PFSK-1 (cell line): ENCODE measurements at regions not wholly inside any gene's neighbourhood (a gene's known extent, or its start where the extent isn't known, plus 50 kb on each side); places are given as distances from the start of the nearest gene placed in this dataset.

Source experiments
- FOXP2 ChIP-seq: optimal IDR thresholded peaks from 2 replicates; pipeline ENCODE3; 2011; ENCODE audit warnings: borderline replicate concordance, control low read depth, inconsistent platforms; ENCODE audit not compliant: insufficient read depth; ENCODE audit errors: extremely low read length, extremely low read depth
- POLR2AphosphoS5 ChIP-seq: IDR thresholded peaks from 2 replicates; pipeline ENCODE4 v1.6.1; 2012; ENCODE audit warnings: low read depth, mild to moderate bottlenecking, control low read depth, low read length, moderate library complexity
- REST ChIP-seq, 2 experiments: IDR thresholded peaks; 2 replicates each; pipeline versions ENCODE4 v1.6.1 to v1.8.0; 2011 to 2012; ENCODE audit warnings: low read depth in 2 of 2, low read length in 2 of 2, control low read depth in 1 of 2, inconsistent platforms in 1 of 2, mild to moderate bottlenecking in 1 of 2, moderate library complexity in 1 of 2; ENCODE audit not compliant: insufficient read depth in 1 of 2
- SIN3A ChIP-seq: IDR thresholded peaks from 2 replicates; pipeline ENCODE4 v1.6.1; 2012; ENCODE audit warnings: mild to moderate bottlenecking, low read length, moderate library complexity, borderline replicate concordance; ENCODE audit not compliant: insufficient read depth
- TAF1 ChIP-seq: IDR thresholded peaks from 2 replicates; pipeline ENCODE4 v1.6.1; 2012; ENCODE audit warnings: low read length, control low read depth, borderline replicate concordance; ENCODE audit not compliant: insufficient read depth

GRCh38 chr3:102161384-102162006 is 273.3 kb upstream of the ZPLD1 start:
- TF ChIP-seq TAF1 (no peak), FOXP2 (no peak), SIN3A (no peak), POLR2AphosphoS5 (no peak)

GRCh38 chr3:102162251-102162650 is 272.6 kb upstream of the ZPLD1 start:
- TF ChIP-seq FOXP2 (no peak), REST (IDR thresholded peaks at IDR 0.05; ENCODE audit: insufficient read depth in 1 of 2, low read depth in 2 of 2, low read length in 2 of 2) (no peak), SIN3A (no peak), TAF1 (no peak), POLR2AphosphoS5 (no peak)

- TF ChIP-seq REST (IDR thresholded peaks at IDR 0.05; ENCODE audit: insufficient read depth in 1 of 2, low read depth in 2 of 2, low read length in 2 of 2) = no peak
- no peak for TF ChIP-seq POLR2AphosphoS5
- no peak for TF ChIP-seq SIN3A
- no peak for TF ChIP-seq TAF1
- TF ChIP-seq FOXP2 = no peak
Observed at GRCh38 chr3:102163039-102163817, 271.6 kb upstream of the ZPLD1 start.

- TF ChIP-seq SIN3A (no peak), FOXP2 (no peak), POLR2AphosphoS5 (no peak), REST (IDR thresholded peaks at IDR 0.05; ENCODE audit: insufficient read depth in 1 of 2, low read depth in 2 of 2, low read length in 2 of 2) (no peak), TAF1 (no peak)
Observed at GRCh38 chr3:102163818-102164154, 271.0 kb upstream of the ZPLD1 start.

- TF ChIP-seq FOXP2 (no peak), REST (IDR thresholded peaks at IDR 0.05; ENCODE audit: insufficient read depth in 1 of 2, low read depth in 2 of 2, low read length in 2 of 2) (no peak), SIN3A (no peak), TAF1 (no peak), POLR2AphosphoS5 (no peak)
Observed at GRCh38 chr3:102165367-102165766, 269.4 kb upstream of the ZPLD1 start.
